ENCODE measurements at regions not wholly inside any gene's neighbourhood (a gene's known extent, or its start where the extent isn't known, plus 50 kb on each side); places are given as distances from the start of the nearest gene placed in this dataset.

- Histone ChIP-seq H4K5ac (ENCODE audit: insufficient read length, low read depth, low read length) (no peak overlapping the region), H3K9me3 (ENCODE audit: insufficient read depth in 2 of 2, low read depth in 1 of 2, low read length in 1 of 2) (peaks cover 0 to 3% of the 10 kb centered on the region in 2 experiments; a peak in 1 of 4 replicates), H2BK120ac (replicated peaks; ENCODE audit: low read depth, low read length) (no peak overlapping the region), H4K8ac (ENCODE audit: extremely low read depth, insufficient read depth, low read length) (no peak overlapping the region), H3K4me1 (replicated peaks in 1 of 4; ENCODE audit: control insufficient read depth in 3 of 4, insufficient read depth in 4 of 4, low read length in 3 of 4) (peaks cover 0 to 4% (median 2%) of the 10 kb centered on the region in 4 experiments; a peak in 3 of 7 replicates), H3K23me2 (ENCODE audit: low read depth, low read length) (no peaks in the 10 kb centered on the region), H2AK5ac (ENCODE audit: low read depth, low read length) (no peak overlapping the region), H2BK15ac (ENCODE audit: low read length) (no peak overlapping the region), H3K4me2 (ENCODE audit: insufficient read depth in 1 of 2, low read depth in 2 of 2, low read length in 2 of 2) (no peak overlapping the region), H3K56ac (replicated peaks; ENCODE audit: insufficient read length, low read depth, low read length) (no peak overlapping the region), H2BK5ac (ENCODE audit: low read depth, low read length) (no peak overlapping the region), H3K36me3 (ENCODE audit: control insufficient read depth in 2 of 4, insufficient read depth in 4 of 4, low read length in 3 of 4) (no peaks in the 10 kb centered on the region), H2BK20ac (ENCODE audit: low read length) (no peak overlapping the region), H3K4me3 (ENCODE audit: extremely low read depth in 1 of 4, insufficient read depth in 2 of 4, low read depth in 3 of 4, low read length in 4 of 4) (no peak overlapping the region), H3K79me1 (ENCODE audit: low read depth, low read length) (no peaks in the 10 kb centered on the region), H2AFZ (ENCODE audit: low read length) (0 out of 2 replicates have a peak overlapping the region, but pooled peaks have one; percentile 24), H4K20me1 (replicated peaks in 1 of 2; ENCODE audit: control insufficient read depth in 1 of 2, insufficient read depth in 2 of 2, low read length in 2 of 2) (no peaks in the 10 kb centered on the region), H4K91ac (replicated peaks; ENCODE audit: insufficient read length, low read length) (no peak overlapping the region), H3K18ac (ENCODE audit: extremely low read depth, low read length) (no peak overlapping the region), H2BK12ac (ENCODE audit: low read depth, low read length) (no peak overlapping the region), H3K27me3 (replicated peaks in 1 of 4; ENCODE audit: control insufficient read depth in 3 of 4, extremely low read depth in 1 of 4, insufficient read depth in 3 of 4, low read length in 3 of 4) (no peaks in the 10 kb centered on the region), H3K27ac (ENCODE audit: low read depth, low read length) (no peak overlapping the region), H3K23ac (ENCODE audit: insufficient read length) (no peak overlapping the region), H3K79me2 (ENCODE audit: control insufficient read depth in 1 of 2, insufficient read depth in 2 of 2, low read length in 2 of 2) (no peaks in the 10 kb centered on the region), H3K9ac (replicated peaks in 1 of 4; ENCODE audit: extremely low read depth in 1 of 4, low read depth in 3 of 4, low read length in 3 of 4) (no peak overlapping the region), H3K4ac (replicated peaks; ENCODE audit: insufficient read length, low read depth, low read length) (no peak overlapping the region), H3K14ac (ENCODE audit: insufficient read length) (no peak overlapping the region)
- no peak for FAIRE-seq
- ChIA-PET CTCF (ENCODE audit: partially characterized antibody) (interaction anchor here (1.2 to 2.5 kb wide), 3 partner anchors 11 to 177 kb away, joined by 3 to 10 read pairs (median 3); no protein-coding TSS in a partner anchor), POLR2A (ENCODE audit: partially characterized antibody) (no interaction called here)
- DNase-seq (ENCODE audit: low read depth in 1 of 2, low spot score in 2 of 2), result no peak
- WGBS, 2 experiments (ENCODE audit: extremely low coverage in 1 of 2, insufficient coverage in 1 of 2, insufficient read length in 1 of 2, insufficient replicate concordance in 2 of 2, low coverage in 1 of 2, low lambda C conversion rate in 2 of 2, missing lambda C conversion rate in 1 of 2), result 80% methylated on average over 4 of the region's 4 CpGs; no CpG with 5 or more reads in 1 of the 2 experiments
- TF ChIP-seq ATF3 (IDR thresholded peaks at IDR 0.05; ENCODE audit: insufficient read depth, low read depth, low read length), result no peak
- TF ChIP-seq GABPA (IDR thresholded peaks at IDR 0.05; ENCODE audit: borderline replicate concordance, insufficient read depth, low read length), result no peak
- no peak for TF ChIP-seq RNF2 (IDR thresholded peaks at IDR 0.05; ENCODE audit: borderline replicate concordance, low read depth, low read length, missing control alignments, poor library complexity, severe bottlenecking)
Observed at GRCh38 chr5:58392496-58392895, 67.4 kb downstream of the PLK2 start.

Data from H1 (cell line).